ENCODE measurements at regions not wholly inside any gene's neighbourhood (a gene's known extent, or its start where the extent isn't known, plus 50 kb on each side); places are given as distances from the start of the nearest gene placed in this dataset.

- TF ChIP-seq, protein P1, sequence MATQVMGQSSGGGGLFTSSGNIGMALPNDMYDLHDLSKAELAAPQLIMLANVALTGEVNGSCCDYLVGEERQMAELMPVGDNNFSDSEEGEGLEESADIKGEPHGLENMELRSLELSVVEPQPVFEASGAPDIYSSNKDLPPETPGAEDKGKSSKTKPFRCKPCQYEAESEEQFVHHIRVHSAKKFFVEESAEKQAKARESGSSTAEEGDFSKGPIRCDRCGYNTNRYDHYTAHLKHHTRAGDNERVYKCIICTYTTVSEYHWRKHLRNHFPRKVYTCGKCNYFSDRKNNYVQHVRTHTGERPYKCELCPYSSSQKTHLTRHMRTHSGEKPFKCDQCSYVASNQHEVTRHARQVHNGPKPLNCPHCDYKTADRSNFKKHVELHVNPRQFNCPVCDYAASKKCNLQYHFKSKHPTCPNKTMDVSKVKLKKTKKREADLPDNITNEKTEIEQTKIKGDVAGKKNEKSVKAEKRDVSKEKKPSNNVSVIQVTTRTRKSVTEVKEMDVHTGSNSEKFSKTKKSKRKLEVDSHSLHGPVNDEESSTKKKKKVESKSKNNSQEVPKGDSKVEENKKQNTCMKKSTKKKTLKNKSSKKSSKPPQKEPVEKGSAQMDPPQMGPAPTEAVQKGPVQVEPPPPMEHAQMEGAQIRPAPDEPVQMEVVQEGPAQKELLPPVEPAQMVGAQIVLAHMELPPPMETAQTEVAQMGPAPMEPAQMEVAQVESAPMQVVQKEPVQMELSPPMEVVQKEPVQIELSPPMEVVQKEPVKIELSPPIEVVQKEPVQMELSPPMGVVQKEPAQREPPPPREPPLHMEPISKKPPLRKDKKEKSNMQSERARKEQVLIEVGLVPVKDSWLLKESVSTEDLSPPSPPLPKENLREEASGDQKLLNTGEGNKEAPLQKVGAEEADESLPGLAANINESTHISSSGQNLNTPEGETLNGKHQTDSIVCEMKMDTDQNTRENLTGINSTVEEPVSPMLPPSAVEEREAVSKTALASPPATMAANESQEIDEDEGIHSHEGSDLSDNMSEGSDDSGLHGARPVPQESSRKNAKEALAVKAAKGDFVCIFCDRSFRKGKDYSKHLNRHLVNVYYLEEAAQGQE (IDR thresholded peaks at IDR 0.05; ENCODE audit: insufficient read depth in 1 of 2, low read depth in 2 of 2, low read length in 2 of 2), result no peak
- TF ChIP-seq POLR2AphosphoS5 (IDR thresholded peaks at IDR 0.05; ENCODE audit: low read depth, low read length) (no peak), FOXP2 (optimal IDR thresholded peaks at IDR 0.05; ENCODE audit: borderline replicate concordance, extremely low read depth, extremely low read length, insufficient read depth) (no peak), SIN3A (IDR thresholded peaks at IDR 0.05; ENCODE audit: borderline replicate concordance, insufficient read depth, low read length) (no peak), TAF1 (IDR thresholded peaks at IDR 0.05; ENCODE audit: borderline replicate concordance, insufficient read depth, low read length) (no peak)
Observed at GRCh38 chr14:82447586-82447985, 913.9 kb upstream of the SEL1L start.

DNA sequence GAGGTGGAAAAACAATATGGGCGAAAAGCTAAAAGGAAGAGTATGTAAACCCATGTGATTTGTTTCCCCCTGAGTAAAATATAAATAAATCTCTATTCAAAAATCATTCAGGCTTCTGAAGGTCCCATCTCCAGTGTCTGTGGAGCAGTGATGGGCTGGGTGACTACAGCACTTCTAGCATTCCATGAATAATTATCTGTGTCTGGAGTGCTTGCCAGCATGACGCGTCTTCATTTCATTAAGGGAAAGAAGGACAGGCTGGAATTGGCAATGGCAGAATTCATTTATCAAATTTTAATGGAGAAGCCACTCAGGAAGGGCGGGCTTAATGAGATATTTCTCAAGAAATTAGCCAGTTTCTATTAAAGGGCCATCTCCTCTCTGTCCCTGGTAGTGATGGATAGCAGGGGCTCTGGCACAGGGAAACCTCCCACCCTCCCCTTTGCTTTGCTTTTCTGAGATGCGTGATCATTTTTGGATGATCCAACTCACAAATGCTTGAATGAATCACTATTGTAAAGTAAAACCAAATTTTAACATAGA, 916.3 kb upstream of the SEL1L start:
- TF ChIP-seq TAF1 (IDR thresholded peaks at IDR 0.05; ENCODE audit: borderline replicate concordance, insufficient read depth, low read length) (no peak), POLR2AphosphoS5 (IDR thresholded peaks at IDR 0.05; ENCODE audit: low read depth, low read length) (no peak), SIN3A (IDR thresholded peaks at IDR 0.05; ENCODE audit: borderline replicate concordance, insufficient read depth, low read length) (no peak), FOXP2 (optimal IDR thresholded peaks at IDR 0.05; ENCODE audit: borderline replicate concordance, extremely low read depth, extremely low read length, insufficient read depth) (no peak)
- TF ChIP-seq, protein P1 (IDR thresholded peaks at IDR 0.05; ENCODE audit: insufficient read depth in 1 of 2, low read depth in 2 of 2, low read length in 2 of 2), result no peak

DNA sequence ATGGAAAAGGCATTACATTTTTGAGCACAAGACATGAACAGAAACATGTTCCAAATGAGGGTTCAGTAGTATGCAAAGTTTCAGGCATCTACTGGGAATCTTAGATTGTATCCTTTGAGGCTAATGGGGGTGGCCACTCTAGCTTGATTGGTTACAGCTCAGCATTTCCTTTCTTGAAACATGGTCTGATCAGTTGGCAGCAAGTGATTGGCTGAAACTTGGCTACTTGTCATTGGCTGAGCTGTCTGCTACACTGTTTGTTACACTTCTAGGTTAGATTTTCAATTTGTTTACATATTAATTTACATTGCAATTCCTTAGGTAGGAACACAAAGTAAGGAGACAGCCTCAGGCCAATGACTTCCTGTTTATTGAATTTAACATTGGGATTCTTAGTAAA, 918.0 kb upstream of the SEL1L start:
- TF ChIP-seq FOXP2 (optimal IDR thresholded peaks at IDR 0.05; ENCODE audit: borderline replicate concordance, extremely low read depth, extremely low read length, insufficient read depth), result no peak
- no peak for TF ChIP-seq SIN3A (IDR thresholded peaks at IDR 0.05; ENCODE audit: borderline replicate concordance, insufficient read depth, low read length)
- TF ChIP-seq TAF1 (IDR thresholded peaks at IDR 0.05; ENCODE audit: borderline replicate concordance, insufficient read depth, low read length), result no peak
- no peak for TF ChIP-seq POLR2AphosphoS5 (IDR thresholded peaks at IDR 0.05; ENCODE audit: low read depth, low read length)
- TF ChIP-seq, protein P1 (IDR thresholded peaks at IDR 0.05; ENCODE audit: insufficient read depth in 1 of 2, low read depth in 2 of 2, low read length in 2 of 2), result no peak

DNA sequence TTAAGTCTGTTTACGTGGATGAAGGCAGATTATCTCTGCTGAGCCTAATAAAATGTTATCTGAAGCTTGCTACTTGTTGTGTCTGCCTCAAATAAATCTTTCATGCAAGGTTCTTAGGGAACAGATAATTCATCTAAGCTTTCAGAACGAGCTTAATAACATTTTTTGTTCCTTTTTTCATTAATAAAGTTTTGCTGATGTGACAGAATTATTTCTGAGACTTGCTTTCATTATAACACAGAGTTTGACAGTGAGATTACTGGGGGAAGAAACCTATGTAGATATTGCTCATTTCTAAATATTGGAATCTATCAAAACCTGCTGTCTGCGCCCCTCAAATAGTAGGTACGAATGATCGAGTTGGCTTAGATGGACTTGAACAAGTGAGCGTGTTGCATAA, 948.7 kb upstream of the SEL1L start:
- TF ChIP-seq FOXP2 (optimal IDR thresholded peaks at IDR 0.05; ENCODE audit: borderline replicate concordance, extremely low read depth, extremely low read length, insufficient read depth), result no peak
- TF ChIP-seq TAF1 (IDR thresholded peaks at IDR 0.05; ENCODE audit: borderline replicate concordance, insufficient read depth, low read length), result no peak
- TF ChIP-seq SIN3A (IDR thresholded peaks at IDR 0.05; ENCODE audit: borderline replicate concordance, insufficient read depth, low read length), result no peak
- TF ChIP-seq POLR2AphosphoS5 (IDR thresholded peaks at IDR 0.05; ENCODE audit: low read depth, low read length), result no peak
- TF ChIP-seq, protein P1 (IDR thresholded peaks at IDR 0.05; ENCODE audit: insufficient read depth in 1 of 2, low read depth in 2 of 2, low read length in 2 of 2), result no peak

DNA sequence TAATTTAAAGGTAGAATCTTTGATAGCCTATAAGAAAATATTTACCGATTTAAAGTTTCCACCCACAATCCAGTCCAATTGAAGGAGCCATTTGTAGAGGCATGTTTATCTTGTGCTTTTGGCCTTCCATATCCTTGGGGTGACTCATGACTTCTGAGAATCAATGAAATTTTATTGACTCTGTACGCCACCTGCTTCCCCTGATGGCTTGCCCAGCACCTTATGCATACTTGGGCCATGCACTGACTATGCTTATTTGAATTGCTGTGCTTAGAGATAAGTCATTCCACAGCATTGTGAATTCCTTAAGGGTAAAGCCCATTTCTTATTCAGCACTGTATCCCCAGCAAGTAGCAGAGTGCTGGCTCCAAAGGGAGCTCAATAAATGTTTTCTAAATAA, 954.8 kb upstream of the SEL1L start:
- TF ChIP-seq, protein P1 (IDR thresholded peaks at IDR 0.05; ENCODE audit: insufficient read depth in 1 of 2, low read depth in 2 of 2, low read length in 2 of 2), result no peak
- TF ChIP-seq FOXP2 (optimal IDR thresholded peaks at IDR 0.05; ENCODE audit: borderline replicate concordance, extremely low read depth, extremely low read length, insufficient read depth) (no peak), SIN3A (IDR thresholded peaks at IDR 0.05; ENCODE audit: borderline replicate concordance, insufficient read depth, low read length) (no peak), POLR2AphosphoS5 (IDR thresholded peaks at IDR 0.05; ENCODE audit: low read depth, low read length) (no peak), TAF1 (IDR thresholded peaks at IDR 0.05; ENCODE audit: borderline replicate concordance, insufficient read depth, low read length) (no peak)
